ENCODE measurements at regions not wholly inside any gene's neighbourhood (a gene's known extent, or its start where the extent isn't known, plus 50 kb on each side); places are given as distances from the start of the nearest gene placed in this dataset.

DNA sequence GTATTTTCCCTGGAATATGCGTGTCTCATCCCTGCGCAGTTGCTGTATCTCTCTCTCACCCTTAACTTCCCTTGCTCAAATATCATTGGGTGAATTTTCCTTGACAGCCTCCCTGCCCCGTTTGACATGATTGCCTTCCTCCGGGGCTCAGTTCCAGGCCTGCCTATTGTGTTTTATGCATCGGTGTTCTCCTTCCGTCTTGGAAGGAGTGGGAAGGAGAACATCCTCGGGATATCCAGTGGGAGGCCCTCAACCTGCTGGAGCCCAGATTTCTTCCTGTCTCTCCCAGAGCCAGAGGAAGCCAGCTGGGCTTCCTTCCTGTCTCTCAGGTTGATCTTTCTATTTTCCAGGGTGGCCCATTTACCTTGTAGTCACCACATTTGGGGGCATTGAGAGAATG, 434.7 kb upstream of the HS6ST1 start:
- no peaks in the 10 kb centered on the region for H3K4me1 ChIP-seq (ENCODE audit: insufficient read depth, low read length)
- no peak overlapping the region for H3K9ac ChIP-seq (ENCODE audit: low read length)
- no peak overlapping the region for H3K27ac ChIP-seq (ENCODE audit: low read depth, low read length)

DNA sequence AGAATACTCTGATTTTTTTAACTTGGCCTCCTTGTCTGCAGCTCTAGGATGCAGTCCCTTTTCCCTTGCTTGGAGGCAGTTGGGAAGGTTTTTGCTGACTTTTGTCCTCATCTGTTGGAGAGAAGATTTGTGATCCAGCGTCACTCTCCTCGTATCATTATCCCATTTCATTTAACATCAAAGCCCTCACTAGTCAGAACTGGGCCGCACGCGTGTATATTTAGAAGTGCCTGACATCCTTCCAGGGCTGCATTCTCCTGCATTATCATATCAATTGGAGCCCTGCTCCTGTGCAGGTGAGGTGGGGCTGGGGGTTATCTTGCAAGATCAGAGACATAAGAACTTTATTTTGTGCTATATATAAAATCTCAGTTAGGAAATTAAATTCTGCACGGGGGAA, 435.1 kb upstream of the HS6ST1 start:
- H3K27me3 ChIP-seq (ENCODE audit: control insufficient read depth in 1 of 2, insufficient read depth in 2 of 2, low read length in 2 of 2) = no peaks in the 10 kb centered on the region
- H3K36me3 ChIP-seq (ENCODE audit: insufficient read depth, low read length) = no peaks in the 10 kb centered on the region
- no peak overlapping the region for H3K27ac ChIP-seq (ENCODE audit: low read depth, low read length)
- H3K9ac ChIP-seq (ENCODE audit: low read length) = no peak overlapping the region
- no peak overlapping the region for H3K4me3 ChIP-seq (ENCODE audit: low read depth in 1 of 2, low read length in 2 of 2)
- H3K9me3 ChIP-seq (ENCODE audit: low read length) = no peaks in the 10 kb centered on the region
- no peaks in the 10 kb centered on the region for H3K4me1 ChIP-seq (ENCODE audit: insufficient read depth, low read length)

More for the DNA sequence above, 434.7 kb upstream of the HS6ST1 start:
- H3K36me3 ChIP-seq (ENCODE audit: insufficient read depth, low read length) = no peaks in the 10 kb centered on the region
- no peak overlapping the region for H3K4me3 ChIP-seq (ENCODE audit: low read depth in 1 of 2, low read length in 2 of 2)
- H3K9me3 ChIP-seq (ENCODE audit: low read length) = no peaks in the 10 kb centered on the region
- no peaks in the 10 kb centered on the region for H3K27me3 ChIP-seq (ENCODE audit: control insufficient read depth in 1 of 2, insufficient read depth in 2 of 2, low read length in 2 of 2)

GRCh38 chr2:128754246-128754724, 435.6 kb upstream of the HS6ST1 start:
- Histone ChIP-seq H3K4me3 (ENCODE audit: low read depth in 1 of 2, low read length in 2 of 2) (no peak overlapping the region), H3K27me3 (ENCODE audit: control insufficient read depth in 1 of 2, insufficient read depth in 2 of 2, low read length in 2 of 2) (no peaks in the 10 kb centered on the region), H3K27ac (ENCODE audit: low read depth, low read length) (no peak overlapping the region), H3K4me1 (ENCODE audit: insufficient read depth, low read length) (no peaks in the 10 kb centered on the region), H3K36me3 (ENCODE audit: insufficient read depth, low read length) (no peaks in the 10 kb centered on the region), H3K9me3 (ENCODE audit: low read length) (no peaks in the 10 kb centered on the region), H3K9ac (ENCODE audit: low read length) (no peak overlapping the region)

GRCh38 chr2:128755695-128756364, 437.2 kb upstream of the HS6ST1 start:
- H3K27me3 ChIP-seq (ENCODE audit: control insufficient read depth in 1 of 2, insufficient read depth in 2 of 2, low read length in 2 of 2) = no peaks in the 10 kb centered on the region
- no peak overlapping the region for H3K27ac ChIP-seq (ENCODE audit: low read depth, low read length)
- H3K36me3 ChIP-seq (ENCODE audit: insufficient read depth, low read length) = no peaks in the 10 kb centered on the region
- H3K4me1 ChIP-seq (ENCODE audit: insufficient read depth, low read length) = no peaks in the 10 kb centered on the region
- H3K9me3 ChIP-seq (ENCODE audit: low read length) = no peaks in the 10 kb centered on the region
- no peak overlapping the region for H3K9ac ChIP-seq (ENCODE audit: low read length)
- no peak overlapping the region for H3K4me3 ChIP-seq (ENCODE audit: low read depth in 1 of 2, low read length in 2 of 2)

GRCh38 chr2:128756365-128756717, 437.7 kb upstream of the HS6ST1 start:
- H3K9me3 ChIP-seq (ENCODE audit: low read length) = no peaks in the 10 kb centered on the region
- H3K4me1 ChIP-seq (ENCODE audit: insufficient read depth, low read length) = no peaks in the 10 kb centered on the region
- H3K9ac ChIP-seq (ENCODE audit: low read length) = no peak overlapping the region
- no peak overlapping the region for H3K4me3 ChIP-seq (ENCODE audit: low read depth in 1 of 2, low read length in 2 of 2)
- H3K27me3 ChIP-seq (ENCODE audit: control insufficient read depth in 1 of 2, insufficient read depth in 2 of 2, low read length in 2 of 2) = no peaks in the 10 kb centered on the region
- H3K27ac ChIP-seq (ENCODE audit: low read depth, low read length) = no peak overlapping the region
- no peaks in the 10 kb centered on the region for H3K36me3 ChIP-seq (ENCODE audit: insufficient read depth, low read length)

- no peaks in the 10 kb centered on the region for H3K4me1 ChIP-seq (ENCODE audit: insufficient read depth, low read length)
- no peak overlapping the region for H3K4me3 ChIP-seq (ENCODE audit: low read depth in 1 of 2, low read length in 2 of 2)
- no peak overlapping the region for H3K9ac ChIP-seq (ENCODE audit: low read length)
- no peaks in the 10 kb centered on the region for H3K27me3 ChIP-seq (ENCODE audit: control insufficient read depth in 1 of 2, insufficient read depth in 2 of 2, low read length in 2 of 2)
- H3K36me3 ChIP-seq (ENCODE audit: insufficient read depth, low read length) = no peaks in the 10 kb centered on the region
- no peak overlapping the region for H3K27ac ChIP-seq (ENCODE audit: low read depth, low read length)
- no peaks in the 10 kb centered on the region for H3K9me3 ChIP-seq (ENCODE audit: low read length)
These were observed 447.1 kb upstream of the HS6ST1 start for GRCh38 chr2:128765811-128766210.

GRCh38 chr2:128768041-128768440, 449.4 kb upstream of the HS6ST1 start:
- H3K4me3 ChIP-seq (ENCODE audit: low read depth in 1 of 2, low read length in 2 of 2) = no peak overlapping the region
- no peaks in the 10 kb centered on the region for H3K9me3 ChIP-seq (ENCODE audit: low read length)
- H3K4me1 ChIP-seq (ENCODE audit: insufficient read depth, low read length) = no peaks in the 10 kb centered on the region
- H3K9ac ChIP-seq (ENCODE audit: low read length) = no peak overlapping the region
- no peaks in the 10 kb centered on the region for H3K27me3 ChIP-seq (ENCODE audit: control insufficient read depth in 1 of 2, insufficient read depth in 2 of 2, low read length in 2 of 2)
- no peak overlapping the region for H3K27ac ChIP-seq (ENCODE audit: low read depth, low read length)
- H3K36me3 ChIP-seq (ENCODE audit: insufficient read depth, low read length) = no peaks in the 10 kb centered on the region

- Histone ChIP-seq H3K36me3 (ENCODE audit: insufficient read depth, low read length) (no peaks in the 10 kb centered on the region), H3K27ac (ENCODE audit: low read depth, low read length) (no peak overlapping the region), H3K9me3 (ENCODE audit: low read length) (no peaks in the 10 kb centered on the region), H3K27me3 (ENCODE audit: control insufficient read depth in 1 of 2, insufficient read depth in 2 of 2, low read length in 2 of 2) (no peaks in the 10 kb centered on the region), H3K9ac (ENCODE audit: low read length) (no peak overlapping the region), H3K4me1 (ENCODE audit: insufficient read depth, low read length) (no peaks in the 10 kb centered on the region), H3K4me3 (ENCODE audit: low read depth in 1 of 2, low read length in 2 of 2) (no peak overlapping the region)
These were observed 450.9 kb upstream of the HS6ST1 start for GRCh38 chr2:128769457-128770142.

DNA sequence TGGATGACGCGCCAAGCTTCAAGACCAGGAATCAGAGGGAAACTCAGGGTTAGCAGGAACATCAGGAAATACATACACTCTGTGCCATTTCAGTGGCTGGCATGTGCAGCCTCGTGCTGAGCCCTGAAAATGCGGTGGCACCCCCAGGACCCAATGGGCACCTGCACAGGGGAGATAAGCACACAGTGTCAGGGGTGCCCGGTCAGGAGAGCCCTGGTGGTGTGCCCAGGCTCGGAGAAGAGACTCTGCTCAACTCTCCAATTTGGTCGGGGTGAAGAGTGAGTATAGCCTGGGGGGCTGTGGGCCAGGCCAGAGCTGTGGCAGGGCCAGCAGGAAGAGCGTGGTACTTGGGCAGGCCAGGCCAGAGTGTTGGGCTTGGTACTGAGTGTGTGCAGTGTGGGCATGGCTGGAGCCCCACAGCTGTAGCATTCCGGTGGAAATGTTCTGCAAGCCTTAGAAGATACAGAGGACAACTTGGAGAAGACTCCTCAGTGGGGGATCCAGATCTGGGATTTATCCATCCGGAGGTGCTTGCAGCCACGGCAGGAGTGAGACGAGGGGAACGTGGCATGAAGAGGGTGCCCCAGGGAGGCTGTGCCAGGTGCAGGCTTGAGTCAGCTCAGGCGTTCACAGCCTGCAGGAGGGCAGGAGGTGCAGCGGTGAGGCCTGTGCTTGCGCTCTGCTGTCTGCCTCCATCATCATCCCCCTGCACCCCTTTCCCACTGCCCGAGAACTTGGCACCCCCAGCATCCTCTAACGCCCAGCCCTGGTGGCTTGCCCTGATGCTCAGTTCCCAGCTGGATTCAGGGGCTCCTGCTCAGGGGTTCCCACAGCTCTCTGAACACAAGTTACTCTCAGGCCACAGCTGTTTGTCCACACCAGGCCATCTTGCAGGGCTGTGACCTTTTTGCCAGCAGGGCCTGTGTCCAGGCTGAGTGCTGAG, 451.7 kb upstream of the HS6ST1 start:
- Histone ChIP-seq H3K36me3 (ENCODE audit: insufficient read depth, low read length) (no peaks in the 10 kb centered on the region), H3K27ac (ENCODE audit: low read depth, low read length) (no peak overlapping the region), H3K27me3 (ENCODE audit: control insufficient read depth in 1 of 2, insufficient read depth in 2 of 2, low read length in 2 of 2) (no peaks in the 10 kb centered on the region), H3K9ac (ENCODE audit: low read length) (no peak overlapping the region), H3K4me3 (ENCODE audit: low read depth in 1 of 2, low read length in 2 of 2) (no peak overlapping the region), H3K4me1 (ENCODE audit: insufficient read depth, low read length) (no peaks in the 10 kb centered on the region), H3K9me3 (ENCODE audit: low read length) (no peaks in the 10 kb centered on the region)

GRCh38 chr2:128771401-128771800, 452.7 kb upstream of the HS6ST1 start:
- H3K27ac ChIP-seq (ENCODE audit: low read depth, low read length) = no peak overlapping the region
- no peak overlapping the region for H3K9ac ChIP-seq (ENCODE audit: low read length)
- H3K4me1 ChIP-seq (ENCODE audit: insufficient read depth, low read length) = no peaks in the 10 kb centered on the region

GRCh38 chr2:128772671-128773070, 454.0 kb upstream of the HS6ST1 start:
- Histone ChIP-seq H3K4me3 (ENCODE audit: low read depth in 1 of 2, low read length in 2 of 2) (no peak overlapping the region), H3K27me3 (ENCODE audit: control insufficient read depth in 1 of 2, insufficient read depth in 2 of 2, low read length in 2 of 2) (no peaks in the 10 kb centered on the region), H3K9me3 (ENCODE audit: low read length) (no peaks in the 10 kb centered on the region), H3K27ac (ENCODE audit: low read depth, low read length) (no peak overlapping the region), H3K36me3 (ENCODE audit: insufficient read depth, low read length) (no peaks in the 10 kb centered on the region), H3K9ac (ENCODE audit: low read length) (no peak overlapping the region), H3K4me1 (ENCODE audit: insufficient read depth, low read length) (no peaks in the 10 kb centered on the region)

More at GRCh38 chr2:128771401-128771800, 452.7 kb upstream of the HS6ST1 start:
- no peak overlapping the region for H3K4me3 ChIP-seq (ENCODE audit: low read depth in 1 of 2, low read length in 2 of 2)
- no peaks in the 10 kb centered on the region for H3K27me3 ChIP-seq (ENCODE audit: control insufficient read depth in 1 of 2, insufficient read depth in 2 of 2, low read length in 2 of 2)
- H3K36me3 ChIP-seq (ENCODE audit: insufficient read depth, low read length) = no peaks in the 10 kb centered on the region
- H3K9me3 ChIP-seq (ENCODE audit: low read length) = no peaks in the 10 kb centered on the region

Data from muscle layer of colon (tissue), 2 donors.